Activated CD8-positive, alpha-beta memory T cell treated with anti-CD3 and anti-CD28 coated beads, Interleukin-2, amount 50 U/mL, for 1 hour (primary cell): ENCODE measurements at regions not wholly inside any gene's neighbourhood (a gene's known extent, or its start where the extent isn't known, plus 50 kb on each side); places are given as distances from the start of the nearest gene placed in this dataset.

Experiments used
- DNase-seq: peaks from one replicate; pipeline ENCODE4 v3.0.0-alpha.2; 2020; ENCODE audit errors: extremely low read depth

GRCh38 chr12:127075981-127076380 lies 1191.0 kb upstream of the TMEM132C start:
- DNase-seq = no peak

GRCh38 chr12:127077262-127078045 lies 1189.5 kb upstream of the TMEM132C start:
- no peak for DNase-seq

DNA sequence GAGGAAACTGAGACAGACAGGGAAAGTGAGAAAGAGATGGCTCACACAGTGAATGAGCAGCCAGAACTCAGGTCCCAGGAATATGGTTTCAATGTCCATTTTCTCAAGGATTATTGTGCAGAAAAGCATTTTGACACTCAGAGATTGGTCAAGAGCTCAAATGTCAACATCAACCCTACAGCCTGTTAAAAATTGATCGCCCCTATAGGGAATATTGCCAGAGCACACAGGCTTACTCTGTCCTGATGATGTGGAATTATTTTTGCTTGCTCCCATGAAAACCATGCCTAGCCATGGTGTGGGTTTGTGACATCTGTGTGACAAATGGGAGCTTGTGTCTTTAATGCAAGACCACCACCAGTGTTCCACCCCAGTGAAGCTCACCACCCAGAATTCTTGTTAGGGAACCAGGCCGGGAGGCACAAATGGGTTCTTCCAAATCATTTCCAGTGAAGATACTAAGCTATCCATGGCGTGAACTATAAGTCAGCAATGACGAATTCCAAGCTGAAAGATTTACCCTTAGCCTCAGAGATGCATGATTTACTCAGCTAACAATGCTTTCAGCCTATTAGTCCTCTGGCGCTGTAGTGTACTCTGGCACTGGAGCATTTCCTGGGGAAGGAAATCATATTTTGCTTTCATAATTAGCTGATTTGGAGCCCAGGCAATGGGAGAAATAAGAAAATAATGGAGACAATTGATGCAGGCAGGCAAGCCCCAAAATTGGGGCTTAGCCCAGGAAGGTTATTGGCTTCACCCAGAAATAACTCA lies 1188.2 kb upstream of the TMEM132C start:
- DNase-seq = no peak

GRCh38 chr12:127079636-127080035 lies 1187.3 kb upstream of the TMEM132C start:
- no peak for DNase-seq

DNA sequence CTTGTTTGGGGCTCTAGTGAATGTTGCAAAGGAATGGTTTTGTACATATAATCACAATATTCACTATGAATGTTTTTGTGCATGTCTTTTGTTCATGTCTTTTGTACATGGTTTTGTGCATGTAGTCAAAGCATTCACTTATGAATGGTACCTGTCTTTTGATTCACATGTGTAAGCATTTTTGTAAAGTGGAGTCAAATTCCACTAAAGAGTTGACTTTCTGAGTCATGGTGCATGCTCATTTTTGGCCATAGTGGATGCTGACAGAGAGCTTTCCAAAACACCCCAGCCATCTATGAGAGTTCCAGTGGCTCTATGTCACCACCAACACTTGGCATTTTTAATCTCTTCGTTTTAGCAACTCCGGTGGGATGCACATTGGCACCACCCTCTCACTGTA lies 1185.9 kb upstream of the TMEM132C start:
- DNase-seq = no peak

GRCh38 chr12:127083008-127083949 lies 1183.7 kb upstream of the TMEM132C start:
- DNase-seq = no peak

DNA sequence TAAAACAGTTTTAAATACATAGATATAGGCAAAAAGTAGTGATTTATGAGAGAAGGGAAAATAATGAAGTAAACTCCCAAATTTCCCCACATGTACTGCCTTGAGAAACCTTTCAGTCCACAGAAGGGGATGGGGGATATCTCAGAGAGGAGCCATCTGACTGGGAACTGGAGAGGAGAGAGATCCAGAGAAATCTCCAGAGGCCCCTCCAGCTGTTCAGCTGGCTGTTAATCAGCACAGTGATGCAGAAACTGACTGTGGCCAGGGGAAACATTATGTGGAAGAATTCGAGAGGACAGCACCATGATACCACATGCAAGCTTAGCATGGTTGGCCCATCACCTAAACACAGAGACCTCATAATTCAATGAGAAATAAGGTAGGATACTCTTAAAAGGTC lies 1165.9 kb upstream of the TMEM132C start:
- DNase-seq = no peak

- DNase-seq = no peak
These were observed 1160.9 kb upstream of the TMEM132C start for GRCh38 chr12:127106041-127106440.

GRCh38 chr12:127106697-127107096 lies 1160.3 kb upstream of the TMEM132C start:
- no peak for DNase-seq

DNA sequence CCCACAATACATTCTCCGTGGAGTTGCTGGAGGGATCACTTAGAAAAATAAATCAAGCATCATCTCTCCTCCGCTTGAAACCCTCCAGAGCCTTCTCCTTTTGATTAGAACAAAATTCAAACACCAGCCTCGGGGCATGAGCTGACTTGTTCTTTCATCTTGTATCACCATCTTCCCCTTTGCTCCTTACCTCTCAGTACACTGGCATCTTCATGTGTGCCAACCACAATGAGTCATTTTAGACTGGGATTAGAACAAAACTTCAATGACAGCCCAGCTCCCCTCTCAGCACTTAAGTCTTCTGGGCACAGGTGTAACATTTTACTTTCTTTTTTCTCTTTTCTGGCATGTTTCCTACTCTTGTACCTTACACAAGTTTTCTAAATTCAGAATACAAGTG lies 1159.2 kb upstream of the TMEM132C start:
- no peak for DNase-seq

DNA sequence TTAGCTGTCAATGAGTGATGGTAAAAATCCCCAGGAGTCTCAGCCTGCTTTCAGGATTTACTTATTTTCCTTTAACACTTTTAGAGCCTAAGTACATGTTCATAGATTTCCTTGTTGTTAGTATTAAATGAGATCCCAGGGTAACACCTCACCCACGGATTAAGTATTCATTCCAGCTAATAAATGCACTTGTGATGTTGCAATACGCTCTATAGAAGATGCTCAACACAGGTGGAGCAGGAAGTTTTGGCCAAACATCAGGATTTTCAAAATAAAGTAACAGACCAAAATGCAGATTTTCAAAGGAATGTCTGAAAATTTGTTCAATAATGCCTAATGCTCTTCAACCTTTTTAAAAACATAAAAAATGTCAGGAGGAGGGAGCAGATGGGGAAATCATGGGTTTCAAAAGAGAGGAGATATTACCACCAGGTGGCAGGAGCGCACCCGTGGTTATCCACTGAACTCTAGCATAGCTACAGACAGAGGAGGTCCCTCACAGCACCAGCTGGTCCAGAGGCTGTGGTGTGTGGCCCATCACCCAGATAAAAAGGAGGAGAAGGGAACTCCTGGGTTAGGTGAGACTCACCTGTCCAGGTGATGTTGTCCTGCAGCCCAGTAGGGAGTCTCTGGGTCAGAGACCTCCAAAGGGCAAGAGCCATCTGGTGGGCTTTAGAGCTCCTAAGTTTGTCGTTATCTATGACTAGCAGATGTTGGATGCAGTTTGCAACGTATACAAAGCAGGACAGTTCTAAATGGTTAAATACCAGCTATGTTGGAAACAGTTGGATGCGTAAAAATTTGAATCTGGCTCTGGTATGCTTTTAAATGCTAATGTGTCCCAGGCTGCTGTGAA lies 1158.4 kb upstream of the TMEM132C start:
- DNase-seq = no peak

DNA sequence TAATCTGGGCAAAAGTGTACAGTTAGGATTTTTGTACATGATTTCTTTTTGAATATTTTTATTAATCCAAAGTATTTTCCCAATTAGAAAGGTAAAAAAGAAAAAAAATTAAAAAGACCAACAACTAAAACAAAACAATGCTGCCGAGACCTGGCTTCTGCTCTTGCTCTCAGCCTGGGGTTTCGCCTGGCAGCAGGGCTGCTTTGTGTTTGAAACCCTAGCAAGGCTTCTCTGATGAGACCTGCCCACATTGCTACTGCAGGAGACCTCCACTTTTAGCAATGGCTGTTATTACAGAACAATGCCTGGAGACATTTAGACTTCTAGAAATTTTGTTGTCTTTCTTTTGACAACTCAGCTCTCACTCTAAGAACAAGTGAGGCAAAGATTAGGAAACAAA lies 1153.0 kb upstream of the TMEM132C start:
- no peak for DNase-seq

DNA sequence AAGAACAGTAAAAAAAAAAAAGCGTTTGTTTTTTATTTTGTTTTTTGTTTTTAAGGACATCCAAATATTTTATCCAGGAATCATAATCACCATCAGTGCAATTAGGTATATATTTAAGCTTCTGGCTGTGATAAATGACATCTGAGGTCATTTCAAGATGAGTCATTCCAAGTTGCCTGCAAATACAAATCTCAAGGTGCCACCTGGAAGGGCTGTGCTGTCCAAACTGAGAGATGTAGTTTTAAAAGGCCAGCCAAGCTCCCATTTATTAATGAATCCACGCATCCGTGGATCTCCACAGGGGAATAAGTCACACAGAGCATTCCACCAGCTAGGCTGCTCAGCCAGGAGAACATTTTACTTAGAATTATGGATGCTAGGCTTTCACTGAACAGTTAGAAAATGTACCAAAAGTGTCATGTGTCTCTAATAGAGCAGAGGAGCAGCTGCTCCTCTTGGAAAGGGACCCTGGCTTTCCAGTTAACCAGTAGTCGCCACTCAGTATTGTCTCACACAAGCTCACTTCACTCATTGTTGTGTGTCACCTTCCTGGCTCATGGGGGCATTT lies 1151.4 kb upstream of the TMEM132C start:
- no peak for DNase-seq

DNA sequence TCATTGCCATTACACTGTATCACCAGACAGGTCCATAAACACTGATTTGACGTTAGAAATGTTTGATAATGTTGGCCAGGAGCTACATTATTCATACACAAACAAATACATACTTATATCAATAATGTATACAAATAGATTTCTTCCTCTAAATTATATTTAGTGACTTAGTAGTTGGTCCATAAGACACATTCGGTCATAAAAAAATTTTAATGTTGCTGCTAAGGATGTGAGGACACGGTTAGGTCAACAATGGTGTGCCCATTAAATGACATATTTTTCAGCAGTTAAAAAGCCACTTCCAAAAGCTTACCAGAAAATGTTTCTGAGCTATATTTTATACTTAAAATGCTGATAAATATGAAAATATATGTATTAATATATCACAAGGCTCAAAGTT lies 1148.7 kb upstream of the TMEM132C start:
- no peak for DNase-seq

DNA sequence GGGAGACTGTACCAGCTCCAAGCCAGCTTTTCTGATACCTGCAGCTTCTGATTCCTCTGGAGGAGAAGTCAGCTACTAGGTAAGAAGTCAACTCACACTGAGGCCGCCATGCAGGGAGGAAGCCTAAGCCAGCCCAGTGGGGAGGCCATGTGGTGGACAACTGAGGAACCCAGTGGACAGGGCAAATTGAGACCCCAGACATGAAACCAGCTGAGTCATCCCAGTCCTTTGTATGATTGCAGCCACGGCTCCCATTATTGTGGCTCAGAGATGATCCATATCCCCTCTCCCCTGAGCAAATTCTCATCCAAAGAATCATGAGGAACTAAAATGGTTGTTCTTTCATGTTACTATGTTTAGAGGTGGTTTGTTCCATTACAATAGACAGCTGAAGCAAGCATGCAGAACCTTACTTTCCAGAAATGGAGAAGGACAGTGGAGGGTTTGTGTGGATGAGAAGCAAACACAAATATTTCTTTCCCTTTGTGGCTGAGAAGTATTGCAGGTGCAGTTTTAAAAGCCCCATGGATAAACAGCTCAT lies 1147.3 kb upstream of the TMEM132C start:
- DNase-seq = no peak

DNA sequence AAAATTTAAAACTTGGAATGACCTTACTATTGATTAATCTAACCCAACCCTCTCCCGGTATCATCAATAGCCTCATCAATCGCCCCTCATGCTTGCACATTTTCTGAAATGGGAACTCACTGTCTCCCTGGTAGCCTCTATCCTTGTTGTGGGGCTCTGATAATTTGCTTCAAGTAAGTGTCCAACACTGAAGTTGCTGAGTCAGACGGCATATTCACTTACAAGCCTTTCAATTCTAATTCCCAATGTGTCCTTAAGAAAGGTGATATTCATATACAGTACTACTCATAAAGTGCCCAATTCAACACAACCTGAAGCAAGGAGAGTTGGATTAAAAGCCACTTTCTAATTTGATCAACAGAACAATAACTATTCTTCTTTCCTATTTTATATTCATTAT lies 1146.1 kb upstream of the TMEM132C start:
- DNase-seq = no peak

DNA sequence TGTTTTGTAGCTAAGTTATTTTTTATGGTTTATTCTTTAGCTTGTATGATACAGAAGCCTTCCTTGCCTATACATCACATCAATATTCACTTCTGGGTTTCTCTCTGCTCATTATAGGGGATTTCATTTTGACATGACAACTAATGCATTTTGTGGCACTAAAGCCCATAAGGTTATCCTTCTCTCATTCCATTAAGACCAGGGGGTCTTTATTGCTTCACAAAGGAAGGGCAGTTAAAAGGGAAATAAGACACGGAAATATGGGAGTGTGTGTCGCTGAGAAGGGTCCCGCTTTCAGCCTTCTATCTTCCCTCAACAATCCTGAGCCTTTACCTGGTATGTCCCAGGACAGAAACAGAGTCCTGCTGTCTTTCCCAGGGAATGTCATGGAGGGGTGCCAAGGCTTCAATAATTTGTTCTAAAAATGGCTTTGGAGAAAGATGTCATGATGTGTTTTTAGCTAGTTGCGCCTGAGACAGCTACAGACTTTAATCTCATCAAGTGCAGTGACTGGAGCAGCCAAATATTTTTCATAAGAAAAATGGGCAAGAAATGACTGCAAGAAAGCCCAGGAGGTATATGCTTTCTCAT lies 1145.4 kb upstream of the TMEM132C start:
- DNase-seq = no peak

DNA sequence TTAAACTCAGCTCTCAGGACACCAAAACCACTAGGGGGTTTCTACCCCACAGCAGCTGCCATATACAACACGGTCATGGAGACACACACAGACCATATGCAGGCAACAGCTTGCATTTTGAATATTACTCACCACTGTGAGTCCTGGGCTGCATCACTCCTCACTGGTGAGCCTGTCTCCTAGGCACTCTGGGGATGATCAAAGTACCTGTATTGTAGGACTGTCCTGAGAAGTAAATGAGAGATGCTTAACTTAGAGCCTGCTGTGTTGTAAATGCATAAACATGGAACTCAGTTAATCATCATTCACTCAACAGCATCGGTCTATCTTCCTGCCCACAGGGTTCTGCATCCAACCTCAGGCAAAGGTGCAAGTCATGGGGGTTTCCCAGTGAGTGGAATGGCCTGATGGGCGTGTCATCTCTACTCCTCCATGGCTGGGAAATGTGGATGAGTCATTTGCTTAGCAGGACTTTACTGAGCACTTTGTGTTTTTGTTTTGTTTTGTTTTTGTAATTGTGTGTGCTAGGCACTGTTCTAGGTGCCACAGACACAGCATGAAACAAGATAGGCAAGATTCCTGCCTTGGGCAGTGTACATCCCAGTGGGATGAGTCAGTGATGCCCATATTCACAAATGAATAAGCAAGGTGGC lies 1141.2 kb upstream of the TMEM132C start:
- DNase-seq = no peak

GRCh38 chr12:127126260-127126628 lies 1140.7 kb upstream of the TMEM132C start:
- DNase-seq = no peak

DNA sequence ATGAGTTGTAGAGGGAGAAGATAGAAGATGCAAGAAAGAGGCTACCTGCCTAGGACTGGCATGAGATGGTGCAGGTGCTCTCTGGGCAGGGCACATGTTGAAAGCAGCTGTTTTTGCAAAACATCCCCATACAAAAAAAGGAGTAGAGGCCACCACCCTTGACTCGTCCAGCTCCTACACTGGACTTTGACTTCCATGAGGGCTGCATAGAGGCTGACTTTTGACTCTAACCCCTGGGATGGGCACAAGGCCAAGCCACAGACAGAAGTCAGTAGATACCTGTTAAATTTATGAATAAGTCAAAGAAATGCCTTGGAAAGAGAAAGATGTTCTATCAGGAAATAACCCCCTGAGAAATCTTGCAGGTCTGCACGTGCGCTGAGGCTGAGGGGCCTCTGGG lies 1139.1 kb upstream of the TMEM132C start:
- DNase-seq = no peak
